T-helper 2 cell (primary cell): ENCODE measurements at regions not wholly inside any gene's neighbourhood (a gene's known extent, or its start where the extent isn't known, plus 50 kb on each side); places are given as distances from the start of the nearest gene placed in this dataset.
"Not testable (repeated sequence)": the region's sequence is repeated elsewhere in the genome, so short reads cannot be mapped to it uniquely, and the experiment has no call there.

Source experiments
- DNase-seq, 5 experiments: peaks; one replicate each; pipeline versions ENCODE4 v3.0.0 to v3.0.0-alpha.2; 2012 to 2022

DNA sequence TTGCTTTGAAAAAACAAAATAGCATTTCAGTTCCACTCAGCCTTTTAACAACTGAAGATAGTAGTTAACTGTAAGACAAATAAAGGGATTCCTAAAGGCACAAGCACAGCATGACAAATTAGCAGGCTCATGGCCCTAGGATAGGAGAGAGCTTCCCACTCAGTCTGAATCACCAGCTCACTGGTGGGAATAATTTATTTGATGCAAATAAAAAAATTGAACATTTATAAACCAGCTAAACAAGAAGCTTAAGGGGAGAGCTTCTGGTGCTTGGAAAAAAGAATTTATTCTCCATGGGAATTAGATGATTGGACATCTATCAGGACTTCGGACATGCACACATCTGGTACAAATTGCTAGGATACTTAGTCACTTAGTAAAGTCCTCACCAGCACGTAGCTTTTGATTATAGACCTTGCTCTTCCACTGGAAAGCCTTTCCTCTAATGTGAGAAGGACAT is 294.1 kb upstream of the TNC start:
- DNase-seq: no peak

DNA sequence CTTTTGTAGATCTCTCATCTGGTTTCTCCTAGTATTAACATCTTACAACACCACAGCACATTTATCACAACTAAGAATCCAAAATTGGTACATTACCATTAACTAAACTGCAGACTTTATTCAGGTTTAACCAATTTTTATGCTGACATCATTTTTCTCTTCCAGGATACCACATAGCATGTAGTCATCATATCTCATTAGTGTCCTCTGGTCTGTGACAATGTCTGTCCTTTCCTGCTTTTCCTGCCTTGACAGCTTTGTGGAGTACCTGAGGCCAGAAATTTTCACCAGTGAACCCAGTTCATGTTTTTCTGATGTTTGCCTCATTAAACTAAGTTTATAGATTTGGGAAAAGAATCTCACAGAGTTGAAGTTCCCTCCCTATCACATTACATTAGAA is 294.7 kb upstream of the TNC start:
- DNase-seq: no peak

DNA sequence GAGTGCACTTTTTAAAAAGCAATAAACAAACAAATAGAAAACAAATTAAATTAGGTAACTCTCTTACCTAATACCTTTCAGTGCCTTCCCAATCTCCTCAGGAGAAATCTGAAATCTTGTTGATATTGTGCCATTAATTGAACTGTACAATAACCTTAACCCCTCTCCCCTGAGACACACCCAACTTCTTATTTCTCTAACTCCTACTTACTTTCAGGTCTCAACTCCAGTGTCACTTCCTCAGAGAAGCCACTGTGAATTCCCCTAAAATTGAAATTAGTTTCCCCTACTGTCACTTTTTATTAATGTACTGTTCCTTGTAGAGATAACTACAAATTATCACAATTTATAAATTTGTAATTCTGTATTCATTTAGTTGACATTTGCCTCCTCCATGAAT is 295.3 kb upstream of the TNC start:
- no peak for DNase-seq

DNA sequence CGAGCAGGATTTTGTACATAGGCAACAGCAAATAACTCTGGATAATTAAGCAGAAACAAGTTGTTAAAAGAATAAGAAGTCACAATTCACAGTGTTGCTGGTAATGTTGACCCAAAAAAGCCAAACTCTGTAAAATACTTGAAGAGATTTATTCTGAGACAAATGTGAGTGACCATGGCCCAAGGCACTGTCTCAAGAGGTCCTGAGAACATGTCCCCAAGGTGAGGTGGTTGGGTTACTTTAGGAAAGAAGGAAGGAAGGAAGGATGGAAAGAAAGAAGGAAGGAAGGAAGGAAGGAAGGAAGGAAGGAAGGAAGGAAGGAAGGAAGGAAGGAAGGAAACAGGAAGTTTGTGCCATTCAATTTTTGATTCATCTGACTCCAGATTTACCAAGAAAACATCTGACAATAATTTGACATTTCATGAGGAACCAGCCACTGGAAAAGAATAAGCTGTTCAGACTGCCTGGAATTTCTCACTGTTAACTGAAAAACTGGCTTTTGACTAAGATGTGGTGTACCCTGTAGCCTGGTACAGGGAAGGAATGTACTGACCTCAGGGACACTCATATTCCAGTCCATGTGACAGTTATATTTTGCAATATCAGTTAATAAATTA is 295.9 kb upstream of the TNC start:
- DNase-seq: no peak

DNA sequence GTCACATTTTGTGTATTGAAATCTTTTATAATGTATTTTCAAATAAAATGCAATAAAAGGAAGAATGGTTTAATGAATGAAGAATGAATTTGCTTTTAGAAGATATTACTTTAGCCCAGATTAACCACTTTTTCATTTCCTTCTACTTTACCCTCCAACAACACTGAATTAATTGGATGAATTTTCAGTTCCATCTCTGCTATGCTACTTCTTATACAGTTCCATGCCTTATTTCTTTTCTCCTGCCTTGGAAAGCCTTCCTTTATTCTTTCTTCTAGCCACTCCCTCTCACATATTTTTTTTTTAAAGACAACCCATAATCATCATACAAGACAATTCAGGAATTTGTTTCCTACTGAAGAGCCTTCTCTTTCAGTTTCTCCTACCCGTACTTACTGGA is 296.6 kb upstream of the TNC start:
- DNase-seq: no peak

- no peak for DNase-seq
Observed at GRCh38 chr9:115415450-115415849, 297.5 kb upstream of the TNC start.

GRCh38 chr9:115416299-115416698 is 298.3 kb upstream of the TNC start:
- no peak for DNase-seq

- not testable (repeated sequence) for DNase-seq
Observed at GRCh38 chr9:115418181-115418580, 300.2 kb upstream of the TNC start.

DNA sequence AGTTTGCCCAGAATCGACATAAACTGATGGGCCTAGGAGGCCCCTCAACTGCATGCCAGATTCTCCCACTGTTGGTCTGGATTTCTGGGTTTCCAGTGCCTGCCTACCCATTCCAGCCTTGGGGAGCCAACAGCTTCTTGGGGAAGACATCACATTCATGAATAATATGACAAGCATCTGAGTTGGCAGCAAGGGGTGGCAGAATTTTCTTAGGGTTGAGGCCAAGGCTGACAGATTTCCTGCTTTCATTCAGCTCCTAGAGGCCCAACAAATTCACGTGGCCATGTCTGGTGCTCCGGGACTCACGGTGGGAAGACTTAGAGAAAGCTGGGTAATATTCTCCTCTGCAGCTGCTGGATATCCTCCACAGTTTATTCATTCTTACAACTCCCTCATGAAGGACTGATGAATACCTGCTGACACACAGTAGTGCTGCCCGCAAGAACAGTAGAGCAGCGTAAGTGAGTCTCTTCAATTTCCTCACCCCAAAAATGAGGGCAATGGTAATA is 305.0 kb upstream of the TNC start:
- DNase-seq: no peak

DNA sequence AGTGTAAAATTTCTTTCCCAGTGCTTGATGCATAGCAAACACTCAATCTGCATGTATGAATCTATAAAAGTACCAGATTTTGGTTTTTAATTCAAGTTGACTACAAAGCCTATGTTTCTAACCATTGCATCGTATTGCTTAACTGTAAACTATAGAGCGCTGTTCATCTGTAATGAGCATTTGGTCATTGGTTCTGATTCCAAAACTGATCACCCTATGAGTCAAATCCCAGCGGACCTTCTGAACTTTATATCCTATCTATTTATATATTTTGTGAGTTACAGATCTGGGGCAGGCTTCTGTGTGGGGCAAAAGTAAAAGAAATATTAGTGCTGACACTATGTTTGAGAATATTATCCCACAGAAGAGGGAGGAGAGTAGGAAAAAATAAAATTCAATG is 305.7 kb upstream of the TNC start:
- no peak for DNase-seq

- no peak for DNase-seq
Observed at GRCh38 chr9:115425601-115426000, 307.6 kb upstream of the TNC start.

DNA sequence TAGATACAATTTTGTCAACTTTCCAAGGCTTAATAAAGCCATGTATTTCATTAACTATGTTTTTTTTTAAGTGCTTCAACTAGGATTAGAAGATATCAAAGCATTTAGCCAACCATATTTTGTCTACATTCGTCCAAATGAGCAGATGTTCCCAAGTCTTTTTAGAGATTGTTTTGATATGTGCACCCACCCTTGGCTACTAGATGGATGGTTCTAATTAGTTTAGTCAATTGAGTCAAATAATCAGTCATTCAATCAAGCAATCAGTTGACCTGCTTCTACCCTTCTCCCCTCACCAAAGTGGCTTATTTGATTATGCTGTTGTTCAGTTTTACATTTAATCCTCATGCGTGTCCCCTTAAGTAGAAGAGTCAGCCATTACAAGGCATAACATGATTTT is 319.5 kb upstream of the TNC start:
- no peak for DNase-seq

- DNase-seq: no peak
Observed at GRCh38 chr9:115439641-115440040, 321.7 kb upstream of the TNC start.

- DNase-seq: no peak
Observed at GRCh38 chr9:115442054-115442453, 324.1 kb upstream of the TNC start.

- no peak for DNase-seq
Observed at GRCh38 chr9:115443890-115444289, 325.9 kb upstream of the TNC start.

DNA sequence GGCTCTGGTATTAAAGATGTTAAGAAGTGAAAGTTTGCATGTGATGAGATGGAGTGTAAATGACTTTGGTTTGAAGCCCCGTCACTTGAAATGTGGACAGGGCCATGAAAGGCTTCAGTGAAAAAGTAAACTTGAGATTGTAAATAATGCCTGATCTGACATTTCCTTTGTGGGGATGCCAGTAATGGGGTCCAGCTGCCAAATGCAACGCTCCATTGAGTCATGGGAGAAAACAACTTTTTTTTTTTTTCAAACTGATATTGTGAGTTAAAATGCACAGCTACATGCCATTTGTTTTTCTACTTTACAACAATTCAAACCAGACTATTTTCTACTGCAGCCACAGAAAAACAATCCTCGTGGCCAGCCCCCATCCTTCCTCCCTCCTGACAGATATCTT is 327.0 kb upstream of the TNC start:
- DNase-seq: no peak

DNA sequence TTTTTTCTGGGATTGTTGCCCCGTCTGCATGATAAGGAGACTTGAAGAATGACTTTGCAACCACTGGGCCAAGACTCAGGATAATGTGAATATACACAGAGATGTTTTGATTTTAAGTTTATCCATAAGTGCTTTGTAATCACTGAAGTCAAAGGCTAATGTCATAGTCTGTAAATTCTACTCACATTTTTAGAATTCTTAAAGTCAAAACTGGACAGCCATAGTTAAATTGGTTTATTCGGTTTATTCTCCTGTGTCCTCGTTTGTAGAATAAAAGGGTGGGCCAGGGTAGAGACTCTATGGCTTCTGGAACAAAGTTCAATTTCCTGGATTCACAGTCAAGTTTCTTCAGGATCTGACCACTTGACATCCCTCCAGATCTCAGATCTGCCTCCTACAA is 327.7 kb upstream of the TNC start:
- DNase-seq: no peak

DNA sequence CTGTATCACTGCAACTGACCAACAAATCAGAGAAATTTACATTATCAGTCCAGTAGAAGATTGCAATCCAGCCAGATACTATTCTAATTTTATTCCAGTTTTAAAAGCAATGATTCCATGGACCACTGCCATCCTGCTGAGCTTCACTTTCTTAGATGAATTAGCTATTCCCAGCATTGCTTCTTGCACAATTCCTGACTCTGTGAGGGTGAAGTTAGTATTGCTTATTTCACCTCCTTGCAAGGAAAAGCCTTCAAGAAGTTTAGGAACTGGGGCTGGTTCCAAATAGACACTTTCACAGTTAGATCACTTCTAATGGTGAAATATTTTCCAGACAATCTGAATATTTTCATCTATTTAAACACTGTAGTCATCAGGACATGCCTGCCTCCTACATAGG is 338.6 kb upstream of the TNC start:
- DNase-seq: no peak

GRCh38 chr9:115461280-115461679 is 343.3 kb upstream of the TNC start:
- no peak for DNase-seq

GRCh38 chr9:115462623-115463022 is 344.7 kb upstream of the TNC start:
- DNase-seq: no peak

- no peak for DNase-seq
Observed at GRCh38 chr9:115466756-115467155, 348.8 kb upstream of the TNC start.

DNA sequence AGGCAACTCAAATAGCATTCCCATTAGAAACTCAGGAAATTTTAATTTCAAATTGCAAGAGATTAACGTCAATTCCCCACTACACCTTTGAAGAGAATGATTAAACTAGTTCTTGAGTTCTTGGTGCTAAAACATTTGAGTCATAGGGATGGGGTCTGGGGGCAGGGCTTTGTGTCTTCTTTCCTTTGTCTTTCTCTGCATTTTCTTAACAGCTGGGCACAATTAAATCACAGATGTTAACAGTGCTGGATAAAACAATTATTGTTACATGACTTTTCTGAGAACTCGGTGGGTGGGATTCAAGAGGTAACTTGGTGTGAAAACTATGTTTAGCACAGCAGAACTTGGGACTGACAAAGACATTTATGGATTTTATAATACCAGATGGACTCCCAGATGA is 351.9 kb upstream of the TNC start:
- DNase-seq: no peak

GRCh38 chr9:115473032-115473431 is 355.1 kb upstream of the TNC start:
- not testable (repeated sequence) for DNase-seq

DNA sequence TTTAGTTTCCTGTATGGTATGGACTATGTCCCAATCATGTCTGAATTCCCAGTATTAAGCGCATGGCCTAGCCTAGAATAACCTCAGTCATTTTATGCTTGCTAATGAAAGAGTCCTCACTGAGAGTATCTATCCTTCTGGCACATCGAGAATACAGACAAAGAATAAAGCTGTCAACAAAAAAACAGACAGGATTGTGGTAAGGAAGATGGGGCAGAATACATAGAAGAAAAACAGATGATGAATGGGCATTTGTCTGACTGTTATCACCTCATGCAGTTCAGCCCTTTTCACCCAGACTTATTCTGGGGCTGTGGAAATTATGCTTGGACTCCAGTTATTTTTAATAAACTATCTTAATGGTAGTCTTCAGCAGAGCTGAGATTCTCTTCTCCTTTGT is 363.8 kb upstream of the TNC start:
- DNase-seq: no peak

DNA sequence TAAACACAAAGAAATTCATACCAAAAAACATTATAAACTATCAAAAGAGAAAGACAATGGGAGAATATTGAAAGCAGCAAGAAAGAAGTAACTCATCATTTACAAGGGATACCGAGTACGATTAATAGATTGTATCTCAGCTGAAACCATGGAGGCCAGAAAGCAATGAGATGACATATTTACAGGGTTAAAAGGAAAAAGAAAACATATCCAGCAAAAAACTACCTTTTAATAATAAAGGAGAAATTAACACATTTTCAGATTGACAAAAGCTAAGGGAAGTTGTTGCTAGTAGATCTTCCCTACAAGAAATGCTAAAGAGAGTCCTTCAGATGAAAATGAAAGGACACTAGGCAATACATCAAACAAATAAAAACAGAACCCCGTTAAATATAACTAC is 364.8 kb upstream of the TNC start:
- DNase-seq: no peak
